Large intestine (tissue), 3 donors: ENCODE measurements at regions not wholly inside any gene's neighbourhood (a gene's known extent, or its start where the extent isn't known, plus 50 kb on each side); places are given as distances from the start of the nearest gene placed in this dataset.
"Not testable (repeated sequence)": the region's sequence is repeated elsewhere in the genome, so short reads cannot be mapped to it uniquely, and the experiment has no call there.

Experiments
- DNase-seq, 2 donors: peaks; one replicate each; pipeline versions ENCODE4 v3.0.0 to v3.0.0-alpha.2; 2013
- H3K27ac ChIP-seq: one replicate; pipeline ENCODE4 v1.5.1; 2013; ENCODE audit warnings: low read length
- H3K27me3 ChIP-seq: 2 replicates; pipeline ENCODE4 v1.6.1; 2013; ENCODE audit warnings: low read length; ENCODE audit not compliant: control insufficient read depth, insufficient read depth
- H3K36me3 ChIP-seq: 2 replicates; pipeline ENCODE4 v1.6.1; 2013; ENCODE audit warnings: low read length; ENCODE audit not compliant: control insufficient read depth, insufficient read depth
- H3K4me1 ChIP-seq: one replicate; pipeline ENCODE4 v1.6.1; 2013; ENCODE audit warnings: low read length; ENCODE audit not compliant: control insufficient read depth, insufficient read depth
- H3K4me3 ChIP-seq: one replicate; pipeline ENCODE4 v1.5.1; 2013; ENCODE audit warnings: low read length
- H3K9me3 ChIP-seq: one replicate; pipeline ENCODE4 v1.6.1; 2013; ENCODE audit warnings: mild to moderate bottlenecking, low read depth, low read length, moderate library complexity; ENCODE audit not compliant: control insufficient read depth
- WGBS: methylation state at CpG from one replicate; pipeline ENCODE4 v1.1.5; 2013; ENCODE audit warnings: low lambda C conversion rate; ENCODE audit not compliant: insufficient coverage; 5-methylcytosine and 5-hydroxymethylcytosine counted together

DNA sequence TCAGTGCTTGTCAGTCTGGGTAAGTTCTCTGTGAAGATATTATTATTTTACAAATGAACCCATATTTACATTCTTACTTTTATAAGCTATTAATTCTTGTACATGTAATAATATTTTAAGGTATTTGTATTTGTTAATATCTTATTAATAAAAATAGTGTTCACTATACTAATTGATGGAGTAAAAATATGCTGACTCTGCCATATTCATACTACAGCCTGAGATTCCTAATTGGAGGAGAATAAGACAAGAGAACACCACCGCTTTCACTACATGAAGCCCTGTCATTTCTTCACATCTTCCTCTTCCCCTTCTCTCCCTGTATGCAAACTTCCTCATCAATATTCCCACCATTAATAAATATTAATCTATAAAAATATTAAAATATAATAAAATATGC lies 167.6 kb upstream of the TUSC1 start:
- H3K4me1 ChIP-seq, result no peaks in the 10 kb centered on the region
- no peak overlapping the region for H3K4me3 ChIP-seq
- no peaks in the 10 kb centered on the region for H3K36me3 ChIP-seq
- H3K27me3 ChIP-seq, result no peaks in the 10 kb centered on the region
- no peak overlapping the region for H3K27ac ChIP-seq
- 100% methylated on average over 1 of the region's 1 CpG for WGBS
- no peak for DNase-seq
- H3K9me3 ChIP-seq, result no peaks in the 10 kb centered on the region

DNA sequence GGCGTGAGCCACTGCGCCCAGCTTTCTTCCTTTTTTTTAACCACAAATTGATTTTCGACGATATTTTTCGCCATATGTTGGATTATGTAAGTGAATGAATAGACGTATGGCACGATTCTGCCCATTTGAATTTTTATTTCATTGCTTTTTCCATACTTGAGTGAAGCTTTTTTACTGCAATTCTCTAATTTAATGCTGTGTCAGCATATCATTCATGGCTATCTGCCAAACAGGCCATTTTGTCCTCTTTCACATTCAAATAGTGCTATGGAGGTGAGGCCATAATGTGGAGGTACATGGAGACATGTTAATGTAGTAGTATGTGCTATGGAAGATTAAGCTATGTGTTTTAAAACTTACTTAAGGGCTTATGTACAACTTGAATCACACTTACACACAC lies 152.1 kb upstream of the TUSC1 start:
- H3K4me1 ChIP-seq, result no peaks in the 10 kb centered on the region
- H3K27ac ChIP-seq, result no peak overlapping the region
- 90% methylated on average over 2 of the region's 7 CpGs for WGBS
- H3K36me3 ChIP-seq, result no peaks in the 10 kb centered on the region
- no peak for DNase-seq
- H3K27me3 ChIP-seq, result no peaks in the 10 kb centered on the region
- H3K9me3 ChIP-seq, result no peaks in the 10 kb centered on the region
- H3K4me3 ChIP-seq, result no peak overlapping the region

DNA sequence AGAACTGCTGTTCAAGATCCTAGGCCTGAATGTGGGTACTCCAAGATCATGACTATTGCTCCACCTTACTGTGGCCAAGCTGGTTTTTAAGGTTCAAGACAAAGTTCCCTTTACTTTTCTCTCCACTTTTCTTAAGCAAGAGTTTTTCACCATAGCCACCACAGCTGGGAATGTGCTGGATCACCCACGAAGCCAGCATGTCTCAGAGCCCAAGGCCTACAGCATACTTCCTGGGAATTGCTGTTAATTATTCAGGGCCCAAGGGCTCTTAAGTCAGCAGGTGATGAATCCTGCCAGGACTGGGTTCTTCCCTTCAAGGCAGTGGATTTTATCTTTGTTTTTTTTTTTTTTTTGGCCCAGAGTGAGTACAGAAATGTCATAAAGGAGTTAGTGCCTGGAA lies 149.4 kb upstream of the TUSC1 start:
- Histone ChIP-seq H3K4me1 (no peaks in the 10 kb centered on the region), H3K4me3 (no peak overlapping the region), H3K36me3 (no peaks in the 10 kb centered on the region), H3K27ac (no peak overlapping the region), H3K9me3 (no peaks in the 10 kb centered on the region), H3K27me3 (no peaks in the 10 kb centered on the region)
- no peak for DNase-seq
- no CpG with 5 or more reads among the region's 1 CpG for WGBS

DNA sequence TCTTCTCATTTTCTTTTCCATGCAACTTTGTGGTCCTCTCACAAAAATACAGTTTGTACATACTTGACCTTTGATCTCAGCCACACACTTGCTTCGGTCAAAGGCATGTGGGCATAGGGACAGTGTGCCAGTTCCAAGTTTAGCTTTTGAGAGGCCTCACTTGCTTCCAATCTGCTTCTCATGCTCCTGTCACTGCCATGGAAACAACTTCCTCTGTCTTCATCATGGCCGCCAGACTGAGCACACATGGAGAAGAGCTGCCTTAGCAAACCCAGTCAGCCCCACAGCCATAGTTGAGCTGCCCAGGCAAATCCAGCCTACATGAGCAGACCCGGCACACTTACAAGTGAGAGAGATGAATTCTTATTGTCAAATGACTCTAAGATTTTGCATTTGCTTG lies 138.2 kb upstream of the TUSC1 start:
- H3K27ac ChIP-seq, result no peak overlapping the region
- WGBS, result no CpG with 5 or more reads among the region's 3 CpGs
- no peak for DNase-seq
- H3K4me3 ChIP-seq, result no peak overlapping the region
- H3K27me3 ChIP-seq, result no peaks in the 10 kb centered on the region
- no peaks in the 10 kb centered on the region for H3K9me3 ChIP-seq
- no peaks in the 10 kb centered on the region for H3K4me1 ChIP-seq
- no peaks in the 10 kb centered on the region for H3K36me3 ChIP-seq

DNA sequence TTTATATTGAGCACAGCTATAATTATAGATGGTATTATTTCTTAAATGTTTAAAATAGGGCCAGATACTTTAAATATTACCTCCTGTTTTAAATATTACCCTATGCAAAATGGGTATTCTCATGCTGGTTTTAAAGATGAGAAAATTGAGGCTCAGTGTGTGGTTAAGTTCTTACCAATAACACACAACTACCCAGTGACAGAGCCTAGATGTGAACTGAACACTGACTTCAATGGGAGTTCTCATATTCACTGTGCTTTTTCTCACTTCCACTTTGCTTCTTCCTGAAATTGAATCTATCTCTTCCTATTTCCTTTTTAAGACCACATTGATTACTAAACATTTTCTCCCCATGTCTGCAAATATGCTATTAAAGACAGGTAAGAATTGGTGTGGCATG lies 135.8 kb upstream of the TUSC1 start:
- H3K27me3 ChIP-seq, result no peaks in the 10 kb centered on the region
- no peak for DNase-seq
- no peaks in the 10 kb centered on the region for H3K4me1 ChIP-seq
- H3K27ac ChIP-seq, result no peak overlapping the region
- H3K36me3 ChIP-seq, result no peaks in the 10 kb centered on the region
- H3K9me3 ChIP-seq, result no peaks in the 10 kb centered on the region
- H3K4me3 ChIP-seq, result no peak overlapping the region

DNA sequence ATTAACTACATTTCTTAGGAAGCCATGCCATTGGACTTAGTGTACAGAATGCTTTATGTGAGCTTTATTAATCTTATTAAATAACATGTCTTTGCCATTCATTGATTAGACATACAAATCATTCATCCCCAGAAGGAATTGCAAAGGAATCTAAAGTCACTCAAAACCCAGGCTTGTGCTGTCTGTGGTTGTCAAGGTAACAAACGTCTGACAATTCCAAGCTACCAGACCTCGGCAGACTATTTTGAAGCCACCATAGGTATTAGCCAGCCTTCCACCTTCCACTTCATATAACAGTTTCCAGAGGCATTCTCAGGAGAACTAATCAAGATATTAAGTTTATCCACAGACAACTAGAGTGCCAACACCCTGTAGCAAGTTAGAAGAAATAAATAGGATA lies 135.2 kb upstream of the TUSC1 start:
- no peaks in the 10 kb centered on the region for H3K4me1 ChIP-seq
- no peak for DNase-seq
- H3K9me3 ChIP-seq, result no peaks in the 10 kb centered on the region
- H3K36me3 ChIP-seq, result no peaks in the 10 kb centered on the region
- H3K27ac ChIP-seq, result no peak overlapping the region
- WGBS, result no CpG with 5 or more reads among the region's 2 CpGs
- H3K4me3 ChIP-seq, result no peak overlapping the region
- no peaks in the 10 kb centered on the region for H3K27me3 ChIP-seq

DNA sequence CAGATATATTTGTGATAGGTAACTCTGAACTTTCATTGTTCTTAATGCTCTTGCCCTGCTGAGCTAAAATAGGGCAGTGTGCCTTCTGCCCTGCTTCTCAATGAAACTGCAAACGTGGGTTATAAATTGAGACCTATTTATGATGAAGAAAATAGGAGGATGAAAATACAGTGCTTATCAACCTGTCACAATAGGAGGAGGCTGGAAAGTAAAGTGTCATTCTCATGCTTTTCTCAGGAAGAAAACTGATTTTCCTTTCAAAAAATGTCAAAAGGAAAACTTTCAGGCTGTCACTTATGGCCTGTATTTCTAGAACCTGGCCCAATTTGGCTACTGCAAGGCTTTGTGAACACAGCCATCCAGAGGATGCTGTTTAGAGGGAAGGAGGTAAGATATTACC lies 130.3 kb upstream of the TUSC1 start:
- WGBS, result no CpG with 5 or more reads among the region's 1 CpG
- H3K4me3 ChIP-seq, result no peak overlapping the region
- no peaks in the 10 kb centered on the region for H3K27me3 ChIP-seq
- no peaks in the 10 kb centered on the region for H3K36me3 ChIP-seq
- no peak for DNase-seq
- H3K4me1 ChIP-seq, result no peaks in the 10 kb centered on the region
- no peaks in the 10 kb centered on the region for H3K9me3 ChIP-seq
- no peak overlapping the region for H3K27ac ChIP-seq

DNA sequence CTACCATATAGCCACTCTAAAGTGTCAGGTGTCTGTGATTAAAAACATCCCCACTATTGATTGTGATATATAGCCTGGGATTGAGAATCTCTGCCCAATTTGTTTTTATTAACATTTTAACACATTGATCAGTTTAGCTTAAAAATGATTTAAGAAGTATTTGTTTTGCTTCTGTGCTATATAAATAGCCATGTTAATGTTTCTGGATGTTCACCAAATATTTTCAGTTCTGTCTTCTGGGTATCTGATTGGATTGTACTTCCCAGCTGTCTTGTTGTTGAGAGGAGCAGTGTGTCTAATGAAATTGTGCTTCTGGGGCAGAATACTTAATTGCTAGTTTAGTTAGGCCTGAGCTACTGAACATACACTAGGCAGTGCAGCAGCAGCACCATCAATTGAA lies 126.6 kb upstream of the TUSC1 start:
- Histone ChIP-seq H3K36me3 (no peaks in the 10 kb centered on the region), H3K4me3 (no peak overlapping the region), H3K4me1 (no peaks in the 10 kb centered on the region), H3K27ac (no peak overlapping the region), H3K27me3 (no peaks in the 10 kb centered on the region), H3K9me3 (no peaks in the 10 kb centered on the region)
- DNase-seq, result no peak

DNA sequence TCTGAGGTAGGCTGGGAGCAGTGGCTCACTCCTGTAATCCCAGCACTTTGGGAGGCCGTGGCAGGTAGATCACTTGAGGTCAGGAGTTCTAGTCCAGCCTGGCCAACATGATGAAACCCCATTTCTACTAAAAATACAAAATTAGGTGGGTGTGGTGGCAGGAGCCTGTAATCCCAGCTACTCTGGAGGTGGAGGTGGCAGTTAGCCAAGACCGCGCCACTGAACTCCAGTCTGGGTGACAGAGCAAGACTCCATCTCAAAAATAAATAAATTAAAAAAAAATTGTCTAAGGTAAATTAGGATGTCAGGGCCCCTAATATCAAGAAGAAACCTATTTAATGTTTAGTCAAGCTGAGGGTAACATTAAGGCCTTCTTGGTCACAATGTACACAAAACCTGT lies 123.7 kb upstream of the TUSC1 start:
- not testable (repeated sequence) for DNase-seq, H3K4me1 ChIP-seq, H3K4me3 ChIP-seq, H3K9me3 ChIP-seq, H3K36me3 ChIP-seq, H3K27ac ChIP-seq, H3K27me3 ChIP-seq
- no CpG with 5 or more reads among the region's 3 CpGs for WGBS

DNA sequence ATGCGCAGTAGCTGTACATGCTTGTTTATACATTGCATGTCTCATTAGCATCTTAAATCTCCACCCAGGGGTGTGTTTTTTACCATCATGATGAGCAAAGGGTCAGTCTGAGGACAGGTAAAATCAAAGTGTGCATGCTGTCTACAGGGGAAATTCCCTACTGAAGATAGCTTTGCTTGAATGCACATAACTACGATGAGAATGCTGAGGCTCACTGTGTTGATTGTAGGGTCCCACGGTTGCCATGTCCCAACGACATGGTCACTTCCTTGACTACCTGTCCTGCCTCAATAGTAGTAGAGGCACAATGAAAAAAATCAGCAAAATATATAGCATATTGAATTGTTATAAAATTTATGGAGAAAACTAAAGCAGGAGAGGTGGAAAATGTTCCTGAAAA lies 95.6 kb upstream of the TUSC1 start:
- no peaks in the 10 kb centered on the region for H3K4me1 ChIP-seq
- H3K27me3 ChIP-seq, result no peaks in the 10 kb centered on the region
- H3K4me3 ChIP-seq, result no peak overlapping the region
- DNase-seq, result no peak
- no peaks in the 10 kb centered on the region for H3K9me3 ChIP-seq
- H3K27ac ChIP-seq, result no peak overlapping the region
- WGBS, result 80% methylated on average over 1 of the region's 4 CpGs
- H3K36me3 ChIP-seq, result no peaks in the 10 kb centered on the region

DNA sequence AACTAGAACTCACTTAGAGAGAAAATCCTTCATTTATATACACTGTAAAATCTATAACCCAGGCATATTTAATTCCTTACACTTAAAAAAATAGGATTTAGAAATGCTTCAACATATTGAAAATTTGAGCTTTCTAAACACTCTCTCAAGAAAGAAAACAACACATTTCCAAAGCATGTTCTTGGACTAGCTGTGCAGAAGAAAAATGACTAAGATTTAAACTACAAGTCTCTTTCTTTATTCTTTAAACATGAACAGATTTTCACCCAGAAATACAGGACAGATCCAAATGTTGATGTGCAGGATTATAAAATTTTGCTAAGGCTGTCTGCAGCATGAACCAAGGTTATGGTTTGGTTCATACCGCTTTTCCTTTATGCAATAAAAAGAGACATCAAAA lies 77.7 kb upstream of the TUSC1 start:
- no peaks in the 10 kb centered on the region for H3K4me1 ChIP-seq
- WGBS, result 100% methylated on average over 1 of the region's 1 CpG
- no peak for DNase-seq

More for the DNA sequence above, 77.7 kb upstream of the TUSC1 start:
- Histone ChIP-seq H3K27me3 (no peaks in the 10 kb centered on the region), H3K9me3 (no peaks in the 10 kb centered on the region), H3K36me3 (no peaks in the 10 kb centered on the region), H3K27ac (no peak overlapping the region), H3K4me3 (no peak overlapping the region)
